ENCODE measurements at regions not wholly inside any gene's neighbourhood (a gene's known extent, or its start where the extent isn't known, plus 50 kb on each side); places are given as distances from the start of the nearest gene placed in this dataset.

GRCh38 chr4:173934201-173934600, 349.3 kb downstream of the FBXO8 start:
- H3K27me3 ChIP-seq, result no peaks in the 10 kb centered on the region
- no peaks in the 10 kb centered on the region for H3K4me1 ChIP-seq
- intact Hi-C loops (cut with DNase I), result no loop called here
- no peak overlapping the region for H3K4me3 ChIP-seq
- TF ChIP-seq CTCF (IDR thresholded peaks at IDR 0.05), result no peak
- no peaks in the 10 kb centered on the region for H3K9me3 ChIP-seq
- no peaks in the 10 kb centered on the region for H3K36me3 ChIP-seq
- no peak for DNase-seq
- no peak overlapping the region for H3K27ac ChIP-seq
- no peak for ATAC-seq

DNA sequence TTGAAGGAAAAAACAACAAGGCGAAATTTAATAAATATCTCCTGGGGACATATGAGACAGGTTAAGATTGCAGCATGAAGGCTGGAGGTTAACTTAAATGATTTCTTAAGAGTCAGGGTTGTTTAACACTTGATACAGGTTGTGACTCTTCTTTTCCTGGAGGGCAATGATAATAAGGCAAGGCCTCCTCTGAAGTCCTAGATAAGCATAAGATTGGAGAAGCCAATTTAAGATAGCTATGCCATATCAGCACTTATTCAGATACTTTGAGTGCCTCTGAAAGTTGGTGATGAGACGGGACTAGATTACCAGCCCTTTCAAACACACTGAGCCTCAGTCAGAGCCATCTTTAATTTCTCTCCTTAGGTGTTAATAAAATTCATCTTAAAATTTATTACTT, 350.8 kb downstream of the FBXO8 start:
- no peaks in the 10 kb centered on the region for H3K27me3 ChIP-seq
- H3K4me3 ChIP-seq, result no peak overlapping the region
- no peaks in the 10 kb centered on the region for H3K36me3 ChIP-seq
- no peak for ATAC-seq
- H3K9me3 ChIP-seq, result no peaks in the 10 kb centered on the region
- no peak for TF ChIP-seq CTCF (IDR thresholded peaks at IDR 0.05)
- no peak overlapping the region for H3K27ac ChIP-seq
- H3K4me1 ChIP-seq, result no peaks in the 10 kb centered on the region
- intact Hi-C loops (cut with DNase I), result no loop called here
- DNase-seq, result no peak

DNA sequence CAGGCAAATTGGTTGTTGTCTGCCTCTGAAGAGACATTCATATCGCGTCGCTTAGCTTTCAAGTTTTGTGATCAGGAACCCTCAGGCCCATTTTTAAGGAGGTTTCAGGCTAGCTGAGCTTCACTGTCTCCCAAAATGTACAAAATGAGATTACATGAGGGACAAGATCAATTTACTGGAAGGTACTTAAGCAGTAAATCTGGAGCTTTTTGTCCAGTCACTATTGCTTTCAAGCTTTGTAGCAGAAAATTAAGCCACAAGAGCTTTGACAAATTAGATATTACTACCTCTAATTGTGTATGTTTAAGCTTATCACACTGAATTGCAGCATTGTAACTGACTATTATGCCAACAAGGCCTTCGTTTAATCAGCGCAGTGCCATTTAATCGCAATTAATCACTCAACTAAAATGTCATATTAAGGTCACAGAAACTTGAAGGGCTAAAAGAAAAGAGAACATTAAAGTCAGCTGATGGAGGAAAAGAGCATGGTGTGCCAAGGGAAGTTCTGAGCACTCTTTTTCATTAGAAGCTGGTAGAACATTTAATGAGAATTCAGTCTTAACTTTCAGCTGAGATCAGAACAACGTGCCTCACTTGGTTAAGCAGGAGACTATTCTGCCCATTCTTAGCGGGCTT, 353.0 kb downstream of the FBXO8 start:
- intact Hi-C loops (cut with DNase I), result no loop called here
- Histone ChIP-seq H3K9me3 (no peaks in the 10 kb centered on the region), H3K27me3 (no peaks in the 10 kb centered on the region), H3K4me1 (no peaks in the 10 kb centered on the region), H3K27ac (no peak overlapping the region), H3K36me3 (no peaks in the 10 kb centered on the region), H3K4me3 (no peak overlapping the region)
- no peak for ATAC-seq
- no peak for TF ChIP-seq CTCF (IDR thresholded peaks at IDR 0.05)
- no peak for DNase-seq

GRCh38 chr4:173929921-173930320, 353.5 kb downstream of the FBXO8 start:
- H3K4me1 ChIP-seq, result no peaks in the 10 kb centered on the region
- ATAC-seq (no peak), DNase-seq (no peak)
- H3K9me3 ChIP-seq, result no peaks in the 10 kb centered on the region
- no peaks in the 10 kb centered on the region for H3K27me3 ChIP-seq
- no peak overlapping the region for H3K27ac ChIP-seq
- H3K36me3 ChIP-seq, result no peaks in the 10 kb centered on the region
- H3K4me3 ChIP-seq, result no peak overlapping the region
- TF ChIP-seq CTCF (IDR thresholded peaks at IDR 0.05), result no peak
- intact Hi-C loops (cut with DNase I), result no loop called here

DNA sequence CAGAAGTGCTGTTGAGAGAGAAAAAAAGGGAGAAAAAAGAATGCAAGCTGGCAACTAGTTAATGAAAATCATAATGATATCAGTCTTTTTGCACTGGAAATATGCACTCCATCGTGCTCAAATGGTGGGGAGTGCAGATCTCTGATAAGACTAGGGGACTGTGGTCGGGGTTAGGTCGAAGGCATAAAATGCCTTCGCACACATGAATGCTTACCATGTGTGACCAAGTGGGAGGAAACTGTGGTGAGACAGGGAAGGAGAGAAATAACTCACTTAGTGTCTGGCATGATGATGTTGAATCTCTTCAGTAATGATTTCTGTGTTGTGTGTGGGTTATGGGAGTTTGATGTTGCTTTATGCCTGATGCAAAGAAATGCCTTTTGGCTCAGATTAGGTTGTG, 358.9 kb downstream of the FBXO8 start:
- intact Hi-C loops (cut with DNase I), result no loop called here

More for the DNA sequence above, 358.9 kb downstream of the FBXO8 start:
- no peak for ATAC-seq
- H3K9me3 ChIP-seq, result no peaks in the 10 kb centered on the region
- TF ChIP-seq CTCF (IDR thresholded peaks at IDR 0.05), result no peak
- no peak for DNase-seq
- H3K27ac ChIP-seq, result no peak overlapping the region
- H3K36me3 ChIP-seq, result no peaks in the 10 kb centered on the region
- no peak overlapping the region for H3K4me3 ChIP-seq
- H3K27me3 ChIP-seq, result no peaks in the 10 kb centered on the region
- H3K4me1 ChIP-seq, result no peaks in the 10 kb centered on the region
